Testis (tissue), 2 donors: ENCODE measurements at regions not wholly inside any gene's neighbourhood (a gene's known extent, or its start where the extent isn't known, plus 50 kb on each side); places are given as distances from the start of the nearest gene placed in this dataset.

Experiments used
- POLR2A ChIP-seq: fragments of 450-650 bp; IDR thresholded peaks from one replicate; pipeline ENCODE4 v1.6.1; 2017; ENCODE audit warnings: antibody characterized with exemption, mild to moderate bottlenecking, moderate library complexity
- TF ChIP-seq, protein P1 (sequence below), 3 experiments: fragments of 450-650 bp in 2 of 3; fragments of 200-600 bp in 1 of 3; sonication (generic) in 1 of 3; IDR thresholded peaks; one replicate each; pipeline ENCODE4 v1.5.1; 2016 to 2019; ENCODE audit warnings: antibody characterized with exemption in 3 of 3, mild to moderate bottlenecking in 2 of 3, moderate library complexity in 1 of 3

DNA sequence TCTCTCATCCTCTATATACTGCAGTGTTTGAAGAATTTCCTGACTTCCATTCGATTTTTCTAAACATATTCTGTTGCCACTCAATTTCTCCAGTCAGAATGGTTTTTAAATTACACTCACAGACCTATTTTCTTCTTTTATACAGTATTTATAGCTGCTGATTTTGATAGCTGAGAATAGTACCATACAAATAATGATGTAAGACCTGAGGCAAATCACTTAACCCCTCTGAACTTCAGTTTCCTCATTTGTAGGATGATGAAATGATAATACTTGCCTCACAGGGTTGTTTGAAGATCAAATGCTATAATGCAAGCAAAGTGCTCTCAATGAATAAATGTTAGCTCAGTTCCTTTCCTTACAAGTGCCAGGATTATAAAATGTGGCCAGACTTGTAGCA lies 241.8 kb downstream of the CPS1 start:
- TF ChIP-seq, protein P1, sequence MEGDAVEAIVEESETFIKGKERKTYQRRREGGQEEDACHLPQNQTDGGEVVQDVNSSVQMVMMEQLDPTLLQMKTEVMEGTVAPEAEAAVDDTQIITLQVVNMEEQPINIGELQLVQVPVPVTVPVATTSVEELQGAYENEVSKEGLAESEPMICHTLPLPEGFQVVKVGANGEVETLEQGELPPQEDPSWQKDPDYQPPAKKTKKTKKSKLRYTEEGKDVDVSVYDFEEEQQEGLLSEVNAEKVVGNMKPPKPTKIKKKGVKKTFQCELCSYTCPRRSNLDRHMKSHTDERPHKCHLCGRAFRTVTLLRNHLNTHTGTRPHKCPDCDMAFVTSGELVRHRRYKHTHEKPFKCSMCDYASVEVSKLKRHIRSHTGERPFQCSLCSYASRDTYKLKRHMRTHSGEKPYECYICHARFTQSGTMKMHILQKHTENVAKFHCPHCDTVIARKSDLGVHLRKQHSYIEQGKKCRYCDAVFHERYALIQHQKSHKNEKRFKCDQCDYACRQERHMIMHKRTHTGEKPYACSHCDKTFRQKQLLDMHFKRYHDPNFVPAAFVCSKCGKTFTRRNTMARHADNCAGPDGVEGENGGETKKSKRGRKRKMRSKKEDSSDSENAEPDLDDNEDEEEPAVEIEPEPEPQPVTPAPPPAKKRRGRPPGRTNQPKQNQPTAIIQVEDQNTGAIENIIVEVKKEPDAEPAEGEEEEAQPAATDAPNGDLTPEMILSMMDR (IDR thresholded peaks at IDR 0.05), result no peak
- TF ChIP-seq POLR2A, result no peak
